Activated CD8-positive, alpha-beta memory T cell treated with anti-CD3 and anti-CD28 coated beads, Interleukin-2, amount 10 ng/mL, durations not matched to agents 7 days and 5 days (primary cell): ENCODE measurements at regions not wholly inside any gene's neighbourhood (a gene's known extent, or its start where the extent isn't known, plus 50 kb on each side); places are given as distances from the start of the nearest gene placed in this dataset.
"Not testable (repeated sequence)": the region's sequence is repeated elsewhere in the genome, so short reads cannot be mapped to it uniquely, and the experiment has no call there.

ENCODE experiments used
- ATAC-seq: fragments of 150-1000 bp; cut with Tn5 transposase; one replicate; pipeline ENCODE4 v1.10.0; 2021; ENCODE audit warnings: moderate library complexity
- CTCF ChIA-PET: fragments of 350-600 bp; sonication (Branson Sonifier 250); formaldehyde crosslinking; loops from one replicate; lab custom pipeline; 2021; ENCODE audit warnings: antibody characterized with exemption; lab: Charles Lee
- DNase-seq: peaks from one replicate; pipeline ENCODE4 v3.0.0-alpha.2; 2020
- H3K27ac Mint-ChIP-seq: one replicate; pipeline ENCODE4 v1.8.0; 2021; ENCODE audit warnings: mild to moderate bottlenecking, mixed read lengths
- H3K27me3 Mint-ChIP-seq: one replicate; pipeline ENCODE4 v1.8.0; 2021; ENCODE audit warnings: mixed read lengths
- H3K36me3 Mint-ChIP-seq: one replicate; pipeline ENCODE4 v1.8.0; 2021; ENCODE audit warnings: mild to moderate bottlenecking, mixed read lengths
- H3K4me1 Mint-ChIP-seq: one replicate; pipeline ENCODE4 v1.8.0; 2021; ENCODE audit warnings: mixed read lengths
- H3K4me3 Mint-ChIP-seq: one replicate; pipeline ENCODE4 v1.8.0; 2021; ENCODE audit warnings: mild to moderate bottlenecking, moderate library complexity, mixed read lengths
- H3K9me3 Mint-ChIP-seq: one replicate; pipeline ENCODE4 v1.8.0; 2022; ENCODE audit warnings: low read depth, mixed read lengths

- Mint-ChIP-seq H3K9me3 (peaks cover 2% of the 10 kb centered on the region), H3K27me3 (no peaks in the 10 kb centered on the region), H3K36me3 (no peaks in the 10 kb centered on the region), H3K4me3 (no peak overlapping the region), H3K4me1 (no peaks in the 10 kb centered on the region), H3K27ac (no peak overlapping the region)
- ATAC-seq (no peak), DNase-seq (no peak)
- CTCF ChIA-PET: no interaction called here
Measured at GRCh38 chr5:87594566-87594965, 181.8 kb upstream of the CCNH start.

- no peaks in the 10 kb centered on the region for H3K36me3 Mint-ChIP-seq
Measured at GRCh38 chr5:87589587-87589986, 176.9 kb upstream of the CCNH start.

GRCh38 chr5:87588316-87588715, 175.6 kb upstream of the CCNH start:
- DNase-seq: no peak
- Mint-ChIP-seq H3K9me3 (no peaks in the 10 kb centered on the region), H3K27ac (no peak overlapping the region), H3K36me3 (no peaks in the 10 kb centered on the region), H3K4me3 (no peak overlapping the region), H3K27me3 (no peaks in the 10 kb centered on the region), H3K4me1 (no peaks in the 10 kb centered on the region)
- CTCF ChIA-PET: no interaction called here
- ATAC-seq: no peak

More at GRCh38 chr5:87589587-87589986, 176.9 kb upstream of the CCNH start:
- H3K27ac Mint-ChIP-seq: no peak overlapping the region
- CTCF ChIA-PET: no interaction called here
- DNase-seq (no peak), ATAC-seq (no peak)
- no peaks in the 10 kb centered on the region for H3K4me1 Mint-ChIP-seq
- no peaks in the 10 kb centered on the region for H3K9me3 Mint-ChIP-seq
- no peak overlapping the region for H3K4me3 Mint-ChIP-seq
- no peaks in the 10 kb centered on the region for H3K27me3 Mint-ChIP-seq

- H3K9me3 Mint-ChIP-seq: not testable (repeated sequence)
Measured at GRCh38 chr5:87583704-87584103, 171.0 kb upstream of the CCNH start.

GRCh38 chr5:87582149-87582548, 169.4 kb upstream of the CCNH start:
- no peaks in the 10 kb centered on the region for H3K9me3 Mint-ChIP-seq
- no peaks in the 10 kb centered on the region for H3K27me3 Mint-ChIP-seq
- H3K36me3 Mint-ChIP-seq: no peaks in the 10 kb centered on the region

More at GRCh38 chr5:87583704-87584103, 171.0 kb upstream of the CCNH start:
- H3K4me3 Mint-ChIP-seq, H3K36me3 Mint-ChIP-seq, H3K27ac Mint-ChIP-seq, CTCF ChIA-PET, H3K4me1 Mint-ChIP-seq, H3K27me3 Mint-ChIP-seq, DNase-seq, ATAC-seq: not testable (repeated sequence)

GRCh38 chr5:87581661-87582060, 168.9 kb upstream of the CCNH start:
- ATAC-seq: no peak
- no peaks in the 10 kb centered on the region for H3K27me3 Mint-ChIP-seq
- no peak for DNase-seq
- H3K4me1 Mint-ChIP-seq: no peaks in the 10 kb centered on the region
- CTCF ChIA-PET: no interaction called here
- H3K27ac Mint-ChIP-seq: no peak overlapping the region
- H3K9me3 Mint-ChIP-seq: no peaks in the 10 kb centered on the region
- no peak overlapping the region for H3K4me3 Mint-ChIP-seq
- H3K36me3 Mint-ChIP-seq: no peaks in the 10 kb centered on the region

More at GRCh38 chr5:87582149-87582548, 169.4 kb upstream of the CCNH start:
- DNase-seq (no peak), ATAC-seq (no peak)
- Mint-ChIP-seq H3K4me3 (no peak overlapping the region), H3K4me1 (no peaks in the 10 kb centered on the region), H3K27ac (no peak overlapping the region)
- CTCF ChIA-PET: no interaction called here

GRCh38 chr5:87579678-87580077, 166.9 kb upstream of the CCNH start:
- Mint-ChIP-seq H3K9me3 (no peaks in the 10 kb centered on the region), H3K27ac (no peak overlapping the region), H3K4me1 (no peaks in the 10 kb centered on the region), H3K36me3 (no peaks in the 10 kb centered on the region), H3K27me3 (no peaks in the 10 kb centered on the region), H3K4me3 (no peak overlapping the region)
- DNase-seq (no peak), ATAC-seq (no peak)
- CTCF ChIA-PET: no interaction called here

GRCh38 chr5:87576867-87577266, 164.1 kb upstream of the CCNH start:
- Mint-ChIP-seq H3K9me3 (no peaks in the 10 kb centered on the region), H3K36me3 (no peaks in the 10 kb centered on the region)

GRCh38 chr5:87576306-87576705, 163.6 kb upstream of the CCNH start:
- CTCF ChIA-PET, H3K36me3 Mint-ChIP-seq: not testable (repeated sequence)

More at GRCh38 chr5:87576867-87577266, 164.1 kb upstream of the CCNH start:
- H3K4me1 Mint-ChIP-seq: no peaks in the 10 kb centered on the region
- ATAC-seq (no peak), DNase-seq (no peak)
- CTCF ChIA-PET: no interaction called here
- H3K27me3 Mint-ChIP-seq: no peaks in the 10 kb centered on the region
- H3K27ac Mint-ChIP-seq: no peak overlapping the region
- no peak overlapping the region for H3K4me3 Mint-ChIP-seq

GRCh38 chr5:87574106-87574505, 161.4 kb upstream of the CCNH start:
- CTCF ChIA-PET: no interaction called here
- H3K4me3 Mint-ChIP-seq: no peak overlapping the region
- DNase-seq (no peak), ATAC-seq (no peak)
- no peaks in the 10 kb centered on the region for H3K9me3 Mint-ChIP-seq
- H3K36me3 Mint-ChIP-seq: no peaks in the 10 kb centered on the region
- H3K4me1 Mint-ChIP-seq: no peaks in the 10 kb centered on the region
- no peak overlapping the region for H3K27ac Mint-ChIP-seq
- no peaks in the 10 kb centered on the region for H3K27me3 Mint-ChIP-seq

More at GRCh38 chr5:87576306-87576705, 163.6 kb upstream of the CCNH start:
- H3K27ac Mint-ChIP-seq, H3K9me3 Mint-ChIP-seq, H3K4me1 Mint-ChIP-seq, H3K4me3 Mint-ChIP-seq, ATAC-seq, H3K27me3 Mint-ChIP-seq, DNase-seq: not testable (repeated sequence)

GRCh38 chr5:87572611-87573010, 159.9 kb upstream of the CCNH start:
- CTCF ChIA-PET: no interaction called here
- DNase-seq (no peak), ATAC-seq (no peak)
- Mint-ChIP-seq H3K27me3 (no peaks in the 10 kb centered on the region), H3K27ac (no peak overlapping the region), H3K9me3 (no peaks in the 10 kb centered on the region), H3K4me3 (no peak overlapping the region), H3K4me1 (no peaks in the 10 kb centered on the region), H3K36me3 (no peaks in the 10 kb centered on the region)

GRCh38 chr5:87572090-87572489, 159.4 kb upstream of the CCNH start:
- Mint-ChIP-seq H3K4me1 (no peaks in the 10 kb centered on the region), H3K27me3 (no peaks in the 10 kb centered on the region), H3K36me3 (no peaks in the 10 kb centered on the region), H3K27ac (no peak overlapping the region), H3K9me3 (no peaks in the 10 kb centered on the region), H3K4me3 (no peak overlapping the region)
- DNase-seq: no peak
- no peak for ATAC-seq
- CTCF ChIA-PET: no interaction called here

- CTCF ChIA-PET: no interaction called here
Measured at GRCh38 chr5:87570366-87570765, 157.6 kb upstream of the CCNH start.

GRCh38 chr5:87562068-87562467, 149.3 kb upstream of the CCNH start:
- H3K9me3 Mint-ChIP-seq: no peaks in the 10 kb centered on the region
- H3K4me3 Mint-ChIP-seq: no peak overlapping the region
- no peaks in the 10 kb centered on the region for H3K4me1 Mint-ChIP-seq
- no peak for DNase-seq
- CTCF ChIA-PET: no interaction called here
- no peak for ATAC-seq
- H3K27me3 Mint-ChIP-seq: no peaks in the 10 kb centered on the region
- no peak overlapping the region for H3K27ac Mint-ChIP-seq
- no peaks in the 10 kb centered on the region for H3K36me3 Mint-ChIP-seq

More at GRCh38 chr5:87570366-87570765, 157.6 kb upstream of the CCNH start:
- Mint-ChIP-seq H3K27me3 (no peaks in the 10 kb centered on the region), H3K36me3 (no peaks in the 10 kb centered on the region), H3K9me3 (no peaks in the 10 kb centered on the region), H3K4me3 (no peak overlapping the region), H3K27ac (no peak overlapping the region), H3K4me1 (no peaks in the 10 kb centered on the region)
- ATAC-seq (no peak), DNase-seq (no peak)

- no peaks in the 10 kb centered on the region for H3K36me3 Mint-ChIP-seq
- no peak overlapping the region for H3K27ac Mint-ChIP-seq
- H3K4me1 Mint-ChIP-seq: no peaks in the 10 kb centered on the region
- H3K4me3 Mint-ChIP-seq: no peak overlapping the region
- no peak for ATAC-seq
- no peaks in the 10 kb centered on the region for H3K9me3 Mint-ChIP-seq
- no peak for DNase-seq
- CTCF ChIA-PET: no interaction called here
- no peaks in the 10 kb centered on the region for H3K27me3 Mint-ChIP-seq
Measured at GRCh38 chr5:87560528-87560927, 147.8 kb upstream of the CCNH start.
